ENCODE measurements at regions not wholly inside any gene's neighbourhood (a gene's known extent, or its start where the extent isn't known, plus 50 kb on each side); places are given as distances from the start of the nearest gene placed in this dataset.

DNA sequence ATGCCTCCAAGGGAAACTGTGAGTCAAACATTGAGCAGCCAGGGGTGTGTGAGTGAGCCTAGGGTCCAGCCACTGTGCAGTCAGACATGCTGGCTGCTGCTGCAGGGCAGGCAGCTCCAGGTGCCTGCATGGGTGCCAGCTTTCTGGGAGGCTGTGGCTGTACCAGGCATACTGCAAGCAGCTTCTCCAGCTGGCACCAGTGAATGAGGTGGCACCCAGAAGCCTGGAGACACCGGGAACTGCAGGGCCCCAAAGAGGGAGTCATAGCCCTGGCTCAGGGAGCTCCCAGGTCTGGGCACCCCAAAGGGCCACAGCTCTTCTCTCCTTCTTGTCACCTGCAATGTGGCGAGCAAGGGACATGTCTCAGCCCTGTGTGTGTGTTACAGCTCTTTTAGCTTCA, 283.2 kb downstream of the RPRM start:
- DNase-seq (ENCODE audit: low read depth in 1 of 2, low spot score in 1 of 2): no peak
- H3K27me3 ChIP-seq (ENCODE audit: insufficient read depth, poor library complexity, severe bottlenecking): no peaks in the 10 kb centered on the region
- H3K4me3 ChIP-seq (replicated peaks; ENCODE audit: insufficient read depth, low read length): no peak overlapping the region
- H3K27ac ChIP-seq (replicated peaks): no peak overlapping the region
- TF ChIP-seq POLR2AphosphoS5 (IDR thresholded peaks at IDR 0.05; ENCODE audit: low read depth) (no peak), GABPA (IDR thresholded peaks at IDR 0.05; ENCODE audit: low read depth) (no peak), SPI1 (IDR thresholded peaks at IDR 0.05; ENCODE audit: borderline replicate concordance, low read depth) (no peak)
- TF ChIP-seq, protein P1, sequence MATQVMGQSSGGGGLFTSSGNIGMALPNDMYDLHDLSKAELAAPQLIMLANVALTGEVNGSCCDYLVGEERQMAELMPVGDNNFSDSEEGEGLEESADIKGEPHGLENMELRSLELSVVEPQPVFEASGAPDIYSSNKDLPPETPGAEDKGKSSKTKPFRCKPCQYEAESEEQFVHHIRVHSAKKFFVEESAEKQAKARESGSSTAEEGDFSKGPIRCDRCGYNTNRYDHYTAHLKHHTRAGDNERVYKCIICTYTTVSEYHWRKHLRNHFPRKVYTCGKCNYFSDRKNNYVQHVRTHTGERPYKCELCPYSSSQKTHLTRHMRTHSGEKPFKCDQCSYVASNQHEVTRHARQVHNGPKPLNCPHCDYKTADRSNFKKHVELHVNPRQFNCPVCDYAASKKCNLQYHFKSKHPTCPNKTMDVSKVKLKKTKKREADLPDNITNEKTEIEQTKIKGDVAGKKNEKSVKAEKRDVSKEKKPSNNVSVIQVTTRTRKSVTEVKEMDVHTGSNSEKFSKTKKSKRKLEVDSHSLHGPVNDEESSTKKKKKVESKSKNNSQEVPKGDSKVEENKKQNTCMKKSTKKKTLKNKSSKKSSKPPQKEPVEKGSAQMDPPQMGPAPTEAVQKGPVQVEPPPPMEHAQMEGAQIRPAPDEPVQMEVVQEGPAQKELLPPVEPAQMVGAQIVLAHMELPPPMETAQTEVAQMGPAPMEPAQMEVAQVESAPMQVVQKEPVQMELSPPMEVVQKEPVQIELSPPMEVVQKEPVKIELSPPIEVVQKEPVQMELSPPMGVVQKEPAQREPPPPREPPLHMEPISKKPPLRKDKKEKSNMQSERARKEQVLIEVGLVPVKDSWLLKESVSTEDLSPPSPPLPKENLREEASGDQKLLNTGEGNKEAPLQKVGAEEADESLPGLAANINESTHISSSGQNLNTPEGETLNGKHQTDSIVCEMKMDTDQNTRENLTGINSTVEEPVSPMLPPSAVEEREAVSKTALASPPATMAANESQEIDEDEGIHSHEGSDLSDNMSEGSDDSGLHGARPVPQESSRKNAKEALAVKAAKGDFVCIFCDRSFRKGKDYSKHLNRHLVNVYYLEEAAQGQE (IDR thresholded peaks at IDR 0.05; ENCODE audit: insufficient replicate concordance, low read depth): no peak

DNA sequence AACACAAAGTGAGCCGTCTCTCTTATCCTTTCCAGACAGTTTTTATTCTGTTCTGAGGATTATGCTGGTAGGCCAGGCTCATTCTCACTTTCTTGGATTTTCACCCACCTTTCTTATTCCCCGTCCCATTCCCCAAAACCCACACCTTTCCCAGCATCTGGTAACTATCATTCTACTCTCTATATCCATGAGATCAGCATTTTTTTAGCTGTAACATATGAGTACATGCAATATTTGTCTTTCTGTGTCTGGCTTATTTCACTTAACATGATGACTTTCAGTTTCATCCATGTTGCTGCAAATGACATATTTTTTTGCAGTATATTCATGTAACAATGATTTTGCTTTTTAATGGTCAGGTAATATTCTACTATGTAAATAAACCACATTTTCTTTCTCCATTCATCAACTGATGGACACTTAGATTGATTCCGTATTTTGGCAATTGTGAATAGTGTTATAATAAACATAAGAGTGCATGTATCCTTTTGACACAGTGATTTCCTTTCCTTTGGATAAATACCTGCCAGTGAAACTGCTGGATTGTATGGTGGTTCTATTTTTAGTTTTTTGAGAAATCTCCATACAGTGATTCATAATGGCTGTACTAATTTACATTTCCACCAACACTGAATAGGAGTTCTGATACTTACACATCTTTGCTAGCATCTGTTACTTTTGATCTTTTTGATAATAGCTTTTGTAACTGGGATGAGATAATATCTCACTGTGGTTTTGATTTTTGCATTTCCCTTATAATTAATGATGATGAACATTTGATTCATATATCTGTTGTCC, 289.3 kb downstream of the RPRM start:
- Histone ChIP-seq H3K27me3 (ENCODE audit: insufficient read depth, poor library complexity, severe bottlenecking) (no peaks in the 10 kb centered on the region), H3K27ac (replicated peaks) (no peak overlapping the region), H3K4me3 (replicated peaks; ENCODE audit: insufficient read depth, low read length) (no peak overlapping the region)
- TF ChIP-seq, protein P1 (IDR thresholded peaks at IDR 0.05; ENCODE audit: insufficient replicate concordance, low read depth): no peak
- TF ChIP-seq SPI1 (IDR thresholded peaks at IDR 0.05; ENCODE audit: borderline replicate concordance, low read depth) (no peak), GABPA (IDR thresholded peaks at IDR 0.05; ENCODE audit: low read depth) (no peak), POLR2AphosphoS5 (IDR thresholded peaks at IDR 0.05; ENCODE audit: low read depth) (no peak)
- TF ChIP-seq, protein P2, sequence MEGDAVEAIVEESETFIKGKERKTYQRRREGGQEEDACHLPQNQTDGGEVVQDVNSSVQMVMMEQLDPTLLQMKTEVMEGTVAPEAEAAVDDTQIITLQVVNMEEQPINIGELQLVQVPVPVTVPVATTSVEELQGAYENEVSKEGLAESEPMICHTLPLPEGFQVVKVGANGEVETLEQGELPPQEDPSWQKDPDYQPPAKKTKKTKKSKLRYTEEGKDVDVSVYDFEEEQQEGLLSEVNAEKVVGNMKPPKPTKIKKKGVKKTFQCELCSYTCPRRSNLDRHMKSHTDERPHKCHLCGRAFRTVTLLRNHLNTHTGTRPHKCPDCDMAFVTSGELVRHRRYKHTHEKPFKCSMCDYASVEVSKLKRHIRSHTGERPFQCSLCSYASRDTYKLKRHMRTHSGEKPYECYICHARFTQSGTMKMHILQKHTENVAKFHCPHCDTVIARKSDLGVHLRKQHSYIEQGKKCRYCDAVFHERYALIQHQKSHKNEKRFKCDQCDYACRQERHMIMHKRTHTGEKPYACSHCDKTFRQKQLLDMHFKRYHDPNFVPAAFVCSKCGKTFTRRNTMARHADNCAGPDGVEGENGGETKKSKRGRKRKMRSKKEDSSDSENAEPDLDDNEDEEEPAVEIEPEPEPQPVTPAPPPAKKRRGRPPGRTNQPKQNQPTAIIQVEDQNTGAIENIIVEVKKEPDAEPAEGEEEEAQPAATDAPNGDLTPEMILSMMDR (IDR thresholded peaks at IDR 0.05; ENCODE audit: insufficient read depth, low read length): no peak
- no peak for DNase-seq (ENCODE audit: low read depth in 1 of 2, low spot score in 1 of 2)

DNA sequence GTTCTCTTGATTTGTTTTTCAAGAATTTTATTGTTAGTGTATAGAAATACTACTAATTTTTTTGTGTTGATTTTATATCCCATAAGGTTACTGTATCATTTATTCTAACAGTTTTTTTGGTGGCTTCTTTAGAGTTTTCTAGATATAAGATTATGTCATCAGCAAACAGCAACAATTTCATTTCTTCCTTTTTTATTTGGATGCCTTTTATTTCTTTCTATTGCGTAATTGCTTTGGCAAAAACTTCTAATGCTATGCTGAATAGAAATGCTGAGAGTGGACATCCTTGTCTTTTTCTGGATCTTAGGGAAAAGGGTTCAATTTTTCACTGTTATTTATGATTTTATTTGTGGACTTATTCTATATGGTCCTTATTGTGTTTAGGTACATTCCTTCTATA, 298.8 kb downstream of the RPRM start:
- DNase-seq (ENCODE audit: low read depth in 1 of 2, low spot score in 1 of 2): no peak
- Histone ChIP-seq H3K27me3 (ENCODE audit: insufficient read depth, poor library complexity, severe bottlenecking) (no peaks in the 10 kb centered on the region), H3K27ac (replicated peaks) (no peak overlapping the region), H3K4me3 (replicated peaks; ENCODE audit: insufficient read depth, low read length) (no peak overlapping the region)
- TF ChIP-seq GABPA (IDR thresholded peaks at IDR 0.05; ENCODE audit: low read depth) (no peak), POLR2AphosphoS5 (IDR thresholded peaks at IDR 0.05; ENCODE audit: low read depth) (no peak), SPI1 (IDR thresholded peaks at IDR 0.05; ENCODE audit: borderline replicate concordance, low read depth) (no peak)
- TF ChIP-seq, protein P2 (IDR thresholded peaks at IDR 0.05; ENCODE audit: insufficient read depth, low read length): no peak
- TF ChIP-seq, protein P1 (IDR thresholded peaks at IDR 0.05; ENCODE audit: insufficient replicate concordance, low read depth): no peak

Measured in HL-60 (cell line).